ENCODE measurements at regions not wholly inside any gene's neighbourhood (a gene's known extent, or its start where the extent isn't known, plus 50 kb on each side); places are given as distances from the start of the nearest gene placed in this dataset.

- no peak for TF ChIP-seq ZNF8 (CRISPR knock-in tag; IDR thresholded peaks at IDR 0.05)
- no peak for TF ChIP-seq ARNTL (CRISPR knock-in tag; IDR thresholded peaks at IDR 0.05; ENCODE audit: borderline replicate concordance, low read depth)
- TF ChIP-seq TOX (CRISPR knock-in tag; IDR thresholded peaks at IDR 0.05; ENCODE audit: borderline replicate concordance): no peak
- TF ChIP-seq TSHZ2 (CRISPR knock-in tag; IDR thresholded peaks at IDR 0.05): no peak
These were observed 1437.2 kb downstream of the TBC1D22A start for GRCh38 chr22:48199667-48200066.

Data from SK-N-SH treated with all-trans-retinoic acid at 6 μM for 48 hours (cell line).